Kidney epithelial cell (primary cell): ENCODE measurements at regions not wholly inside any gene's neighbourhood (a gene's known extent, or its start where the extent isn't known, plus 50 kb on each side); places are given as distances from the start of the nearest gene placed in this dataset.
"Not testable (repeated sequence)": the region's sequence is repeated elsewhere in the genome, so short reads cannot be mapped to it uniquely, and the experiment has no call there.

Source experiments
- DNase-seq: peaks from one replicate; pipeline ENCODE4 v3.0.0-alpha.2; 2010; ENCODE audit warnings: low read depth
- H3K27me3 ChIP-seq: 2 replicates; pipeline ENCODE4 v1.6.0; 2011; ENCODE audit warnings: low read length; ENCODE audit not compliant: control insufficient read depth, insufficient read depth
- H3K36me3 ChIP-seq: 2 replicates; pipeline ENCODE4 v1.5.1; 2011; ENCODE audit warnings: low read length; ENCODE audit not compliant: control insufficient read depth, insufficient read depth
- H3K4me3 ChIP-seq: 2 replicates; pipeline ENCODE4 v1.5.1; 2011; ENCODE audit warnings: low read depth, mild to moderate bottlenecking, control low read depth, low read length
- CTCF ChIP-seq: IDR thresholded peaks from 2 replicates; pipeline ENCODE4 v1.5.1; 2011; ENCODE audit warnings: mild to moderate bottlenecking, moderate library complexity, low read length, control low read depth, inconsistent platforms; ENCODE audit not compliant: insufficient read depth, poor library complexity, severe bottlenecking

GRCh38 chr12:111246477-111247011 lies 122.4 kb downstream of the PHETA1 start:
- Histone ChIP-seq H3K4me3 (no peak overlapping the region), H3K27me3 (no peaks in the 10 kb centered on the region), H3K36me3 (no peaks in the 10 kb centered on the region)
- TF ChIP-seq CTCF: no peak
- no peak for DNase-seq

DNA sequence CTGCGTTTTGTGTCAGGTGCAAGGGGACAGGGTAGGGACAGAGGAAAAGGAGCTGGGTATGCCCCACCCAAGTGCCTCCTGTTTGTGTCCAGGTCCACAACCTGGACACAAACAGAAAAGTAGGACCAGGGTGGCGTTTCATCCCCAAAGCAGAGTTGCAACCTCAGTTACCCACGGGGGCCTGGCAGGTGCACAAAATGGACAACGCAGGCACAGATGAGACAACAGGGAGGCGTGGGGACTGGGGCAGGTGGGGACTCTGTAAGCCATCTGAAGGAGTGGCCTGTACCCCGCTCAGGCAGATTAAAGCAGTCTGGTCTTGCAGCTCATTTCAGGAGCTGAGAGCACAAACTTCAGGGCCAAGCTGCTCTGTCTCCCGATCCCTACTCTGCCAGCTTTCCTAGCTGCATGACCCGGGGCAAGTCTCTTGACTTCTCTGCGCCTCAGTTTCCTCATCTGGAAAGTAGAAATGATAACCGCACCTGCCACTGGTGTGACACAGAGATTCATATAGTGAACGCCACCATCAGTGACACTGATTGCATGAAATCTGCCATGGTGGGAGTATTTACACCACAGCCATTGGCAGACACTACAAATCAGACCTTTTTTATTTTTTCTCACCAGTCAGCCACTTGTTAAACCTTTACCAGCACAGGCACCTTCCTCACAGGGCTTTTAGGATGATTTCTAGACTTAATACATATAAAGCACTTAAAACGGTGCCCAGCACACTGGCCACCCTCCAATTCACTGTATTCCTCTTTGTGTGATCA lies 123.0 kb downstream of the PHETA1 start:
- no peak for TF ChIP-seq CTCF
- no peaks in the 10 kb centered on the region for H3K36me3 ChIP-seq
- no peak for DNase-seq
- no peak overlapping the region for H3K4me3 ChIP-seq
- no peaks in the 10 kb centered on the region for H3K27me3 ChIP-seq

DNA sequence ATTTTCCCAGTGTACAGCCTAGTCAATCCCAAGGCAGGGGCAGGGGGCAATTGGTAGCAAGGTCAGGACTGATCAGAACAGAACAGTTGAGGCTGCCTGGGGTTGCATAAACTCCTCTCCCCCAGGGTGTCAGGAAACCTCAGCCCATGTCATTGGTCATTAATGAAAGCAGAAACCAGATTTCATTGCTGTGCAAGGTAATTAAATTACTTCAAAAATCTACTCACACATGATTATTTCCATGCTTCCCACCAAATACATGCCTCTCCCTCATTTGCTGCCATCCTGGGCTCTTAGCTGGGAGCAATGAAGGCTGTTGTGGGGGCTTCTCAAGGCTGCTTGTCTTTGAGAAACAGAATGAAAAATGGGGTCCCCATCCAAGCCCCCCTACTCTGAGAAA lies 124.2 kb downstream of the PHETA1 start:
- no peak overlapping the region for H3K4me3 ChIP-seq
- no peaks in the 10 kb centered on the region for H3K36me3 ChIP-seq
- TF ChIP-seq CTCF: no peak
- peaks cover 5% of the 10 kb centered on the region for H3K27me3 ChIP-seq
- no peak for DNase-seq

DNA sequence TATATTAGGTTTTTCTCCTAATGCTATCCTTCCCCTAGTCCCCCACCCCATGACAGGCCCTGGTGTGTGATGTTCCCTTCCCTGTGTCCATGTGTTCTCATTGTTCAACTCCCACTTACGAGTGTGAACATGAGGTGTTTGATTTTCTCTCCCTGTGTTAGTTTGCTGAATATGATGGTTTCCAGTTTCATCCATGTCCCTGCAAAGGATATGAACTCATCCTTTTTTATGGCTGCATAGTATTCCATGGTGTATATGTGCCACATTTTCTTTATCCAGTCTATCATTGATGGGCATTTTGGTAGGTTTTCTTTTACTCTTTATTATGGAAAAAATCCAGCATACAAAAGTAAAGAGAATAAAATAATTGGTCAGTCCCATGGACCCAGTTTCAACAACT lies 126.1 kb downstream of the PHETA1 start:
- not testable (repeated sequence) for H3K27me3 ChIP-seq, H3K4me3 ChIP-seq, DNase-seq, H3K36me3 ChIP-seq

- Histone ChIP-seq H3K4me3 (no peak overlapping the region), H3K27me3 (peaks cover 5% of the 10 kb centered on the region), H3K36me3 (no peaks in the 10 kb centered on the region)
- TF ChIP-seq CTCF: no peak
- DNase-seq: no peak
Observed at GRCh38 chr12:111242184-111242583, 126.7 kb downstream of the PHETA1 start.

DNA sequence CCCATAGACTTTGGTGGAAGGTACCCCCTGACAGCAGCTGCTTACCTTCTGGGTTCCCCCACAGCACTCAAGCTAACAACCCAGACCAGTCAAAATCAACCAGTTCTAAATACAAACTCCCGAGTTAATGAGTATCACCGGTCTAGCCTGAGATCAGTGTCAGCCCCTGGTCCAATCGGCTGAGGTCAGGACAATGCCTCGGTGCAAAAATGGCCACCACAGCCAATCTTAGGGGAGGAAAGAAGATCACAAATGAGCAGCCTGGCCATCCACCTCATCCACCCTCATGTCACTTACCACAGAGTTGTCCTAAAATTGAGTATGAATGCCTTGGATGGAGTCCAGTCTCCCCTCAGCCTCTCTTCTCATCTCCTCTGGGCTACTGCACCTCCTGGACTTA lies 128.5 kb downstream of the PHETA1 start:
- no peak for DNase-seq
- Histone ChIP-seq H3K4me3 (no peak overlapping the region), H3K36me3 (no peaks in the 10 kb centered on the region), H3K27me3 (peaks cover 5% of the 10 kb centered on the region)
- TF ChIP-seq CTCF: no peak
